ENCODE measurements at regions not wholly inside any gene's neighbourhood (a gene's known extent, or its start where the extent isn't known, plus 50 kb on each side); places are given as distances from the start of the nearest gene placed in this dataset.

GRCh38 chrX:44085209-44085608 lies 112.0 kb upstream of the NDP start:
- no peak for TF ChIP-seq CTCF (IDR thresholded peaks at IDR 0.05)
- ATAC-seq (no peak), DNase-seq (no peak)
- Histone ChIP-seq H3K27ac (no peak overlapping the region), H3K27me3 (ENCODE audit: low read depth) (no peaks in the 10 kb centered on the region), H3K4me1 (no peaks in the 10 kb centered on the region), H3K9me3 (no peaks in the 10 kb centered on the region), H3K4me3 (no peak overlapping the region), H3K36me3 (no peaks in the 10 kb centered on the region)
- intact Hi-C loops (cut with DNase I): no loop called here

GRCh38 chrX:44082829-44083228 lies 109.6 kb upstream of the NDP start:
- no peak for TF ChIP-seq CTCF (IDR thresholded peaks at IDR 0.05)
- Histone ChIP-seq H3K27me3 (ENCODE audit: low read depth) (no peaks in the 10 kb centered on the region), H3K27ac (no peak overlapping the region), H3K9me3 (no peaks in the 10 kb centered on the region), H3K36me3 (no peaks in the 10 kb centered on the region), H3K4me3 (no peak overlapping the region), H3K4me1 (no peaks in the 10 kb centered on the region)
- DNase-seq (no peak), ATAC-seq (no peak)
- intact Hi-C loops (cut with DNase I): no loop called here

DNA sequence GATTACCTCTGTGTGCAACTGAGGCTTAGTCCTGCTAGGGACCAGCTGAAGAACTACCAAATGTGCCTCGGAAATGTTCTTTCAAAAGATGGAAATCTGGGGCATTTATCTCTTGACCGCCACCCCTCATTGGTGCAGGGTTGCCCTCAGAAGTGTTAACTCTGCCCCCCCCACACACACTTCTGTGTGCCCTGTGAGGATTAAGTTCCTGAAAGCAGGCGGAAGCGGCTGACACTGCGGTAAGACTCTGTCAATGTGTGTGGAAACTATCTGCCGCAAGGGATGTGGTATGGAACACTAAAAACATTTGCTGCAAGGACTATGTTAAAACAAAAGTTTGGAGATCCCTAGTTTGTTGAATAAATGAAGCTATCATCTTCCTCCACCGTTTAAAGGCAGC lies 106.9 kb upstream of the NDP start:
- H3K36me3 ChIP-seq: no peaks in the 10 kb centered on the region
- TF ChIP-seq CTCF (IDR thresholded peaks at IDR 0.05): no peak
- H3K9me3 ChIP-seq: no peaks in the 10 kb centered on the region
- intact Hi-C loops (cut with DNase I): no loop called here
- H3K4me1 ChIP-seq: no peaks in the 10 kb centered on the region
- no peak for DNase-seq
- no peak overlapping the region for H3K4me3 ChIP-seq
- no peaks in the 10 kb centered on the region for H3K27me3 ChIP-seq (ENCODE audit: low read depth)
- ATAC-seq: no peak
- H3K27ac ChIP-seq: no peak overlapping the region

GRCh38 chrX:44072631-44073030 lies 99.4 kb upstream of the NDP start:
- H3K4me3 ChIP-seq: no peak overlapping the region
- DNase-seq (no peak), ATAC-seq (no peak)
- intact Hi-C loops (cut with DNase I): no loop called here
- no peak for TF ChIP-seq CTCF (IDR thresholded peaks at IDR 0.05)
- no peaks in the 10 kb centered on the region for H3K36me3 ChIP-seq
- no peaks in the 10 kb centered on the region for H3K4me1 ChIP-seq
- H3K27ac ChIP-seq: no peak overlapping the region
- H3K9me3 ChIP-seq: no peaks in the 10 kb centered on the region
- H3K27me3 ChIP-seq (ENCODE audit: low read depth): no peaks in the 10 kb centered on the region

GRCh38 chrX:44071847-44072551 lies 98.8 kb upstream of the NDP start:
- H3K4me1 ChIP-seq: no peaks in the 10 kb centered on the region

More at GRCh38 chrX:44071847-44072551, 98.8 kb upstream of the NDP start:
- intact Hi-C loops (cut with DNase I): no loop called here
- Histone ChIP-seq H3K9me3 (no peaks in the 10 kb centered on the region), H3K4me3 (no peak overlapping the region), H3K36me3 (no peaks in the 10 kb centered on the region), H3K27ac (no peak overlapping the region), H3K27me3 (ENCODE audit: low read depth) (no peaks in the 10 kb centered on the region)
- ATAC-seq: no peak
- no peak for TF ChIP-seq CTCF (IDR thresholded peaks at IDR 0.05)
- no peak for DNase-seq
